SU-DHL-6 (cell line): ENCODE measurements at regions not wholly inside any gene's neighbourhood (a gene's known extent, or its start where the extent isn't known, plus 50 kb on each side); places are given as distances from the start of the nearest gene placed in this dataset.
"Not testable (repeated sequence)": the region's sequence is repeated elsewhere in the genome, so short reads cannot be mapped to it uniquely, and the experiment has no call there.

Experiments
- H2AFZ ChIP-seq: fragments of 200-600 bp; sonication (generic); 2 replicates; pipeline ENCODE4 v1.6.1; 2014; ENCODE audit warnings: low read depth, mild to moderate bottlenecking, moderate library complexity, mixed read lengths, antibody characterized with exemption, low read length; ENCODE audit not compliant: severe bottlenecking
- H3F3A ChIP-seq: fragments of 200-600 bp; shearing (Covaris generic); 2 replicates; pipeline ENCODE4 v1.6.0; 2016; ENCODE audit warnings: antibody characterized with exemption, mild to moderate bottlenecking; ENCODE audit not compliant: insufficient read depth
- H3K27ac ChIP-seq: fragments of 200-600 bp; sonication (generic); 2 replicates; pipeline ENCODE4 v1.5.1; 2016; ENCODE audit warnings: low read depth, mild to moderate bottlenecking, low read length, moderate library complexity, mixed read lengths
- H3K27me3 ChIP-seq: fragments of 200-600 bp; sonication (generic), shearing (Covaris generic); 2 replicates; pipeline ENCODE4 v1.6.0; 2014; ENCODE audit warnings: mild to moderate bottlenecking, low read length
- H3K36me3 ChIP-seq: fragments of 200-600 bp; sonication (generic); 2 replicates; pipeline ENCODE4 v1.6.1; 2014; ENCODE audit warnings: mild to moderate bottlenecking, low read length, mixed read lengths
- H3K4me2 ChIP-seq: fragments of 300-600, 200-600 bp; shearing (Covaris generic), sonication (generic); 2 replicates; pipeline ENCODE4 v1.6.0; 2014; ENCODE audit warnings: low read length, low read depth, mild to moderate bottlenecking; ENCODE audit not compliant: poor library complexity, severe bottlenecking
- H3K4me3 ChIP-seq: fragments of 200-600 bp; sonication (generic); 2 replicates; pipeline ENCODE4 v1.5.1; 2014; ENCODE audit warnings: antibody characterized with exemption, low read length, mild to moderate bottlenecking, mixed read lengths; ENCODE audit not compliant: insufficient read depth, poor library complexity, severe bottlenecking
- H3K79me2 ChIP-seq: fragments of 200-600 bp; sonication (generic); 2 replicates; pipeline ENCODE4 v1.6.1; 2014; ENCODE audit warnings: mild to moderate bottlenecking, low read length, moderate library complexity; ENCODE audit not compliant: insufficient read depth
- H3K9ac ChIP-seq: fragments of 200-600 bp; sonication (generic); 2 replicates; pipeline ENCODE4 v1.7.0; 2014; ENCODE audit warnings: mild to moderate bottlenecking, low read length
- H3K9me2 ChIP-seq: fragments of 200-600 bp; sonication (generic); replicated peaks from 2 replicates; pipeline ENCODE4 v1.6.1; 2014; ENCODE audit warnings: low read length; ENCODE audit not compliant: insufficient read depth
- H3K9me3 ChIP-seq: fragments of 200-600 bp; sonication (generic); 2 replicates; pipeline ENCODE4 v1.6.1; 2014; ENCODE audit warnings: low read length, mixed read lengths; ENCODE audit not compliant: insufficient read depth
- H4K20me1 ChIP-seq: fragments of 200-600 bp; sonication (generic); 2 replicates; pipeline ENCODE4 v1.6.1; 2014; ENCODE audit warnings: low read depth, mild to moderate bottlenecking, antibody characterized with exemption, low read length, moderate library complexity, mixed read lengths
- CTCF ChIP-seq: fragments of 200-600 bp; sonication (generic); IDR thresholded peaks from one replicate; pipeline ENCODE4 v1.5.1; 2017; ENCODE audit warnings: antibody characterized with exemption, mild to moderate bottlenecking, low read length, moderate library complexity; ENCODE audit not compliant: insufficient read depth, poor library complexity, severe bottlenecking
- EZH2phosphoT487 ChIP-seq: fragments of 200-600 bp; sonication (generic), shearing (Covaris generic); conservative IDR thresholded peaks from 2 replicates; pipeline ENCODE4 v1.6.1; 2018; ENCODE audit warnings: mild to moderate bottlenecking, antibody characterized with exemption, low read length, moderate library complexity, mixed read lengths

- Histone ChIP-seq H4K20me1 (no peaks in the 10 kb centered on the region), H3F3A (no peaks in the 10 kb centered on the region), H3K27me3 (no peaks in the 10 kb centered on the region), H3K27ac (no peak overlapping the region), H3K4me3 (no peak overlapping the region), H2AFZ (no peak overlapping the region), H3K9me2 (no peaks in the 10 kb centered on the region), H3K4me2 (no peak overlapping the region), H3K9me3 (no peaks in the 10 kb centered on the region), H3K79me2 (no peaks in the 10 kb centered on the region), H3K9ac (no peak overlapping the region), H3K36me3 (no peaks in the 10 kb centered on the region)
- no peak for TF ChIP-seq CTCF
- TF ChIP-seq EZH2phosphoT487 = no peak
These were observed 54.9 kb upstream of the PDE3B start for GRCh38 chr11:14588681-14589080.

GRCh38 chr11:14589421-14589820, 54.2 kb upstream of the PDE3B start:
- H3K27ac ChIP-seq = no peak overlapping the region
- no peak overlapping the region for H3K4me2 ChIP-seq
- H3K79me2 ChIP-seq = no peaks in the 10 kb centered on the region
- H3K9me3 ChIP-seq = no peaks in the 10 kb centered on the region
- no peak overlapping the region for H3K9ac ChIP-seq
- no peaks in the 10 kb centered on the region for H3K36me3 ChIP-seq
- no peak for TF ChIP-seq CTCF
- TF ChIP-seq EZH2phosphoT487 = no peak
- no peaks in the 10 kb centered on the region for H3K27me3 ChIP-seq
- H3K9me2 ChIP-seq = no peaks in the 10 kb centered on the region
- H2AFZ ChIP-seq = no peak overlapping the region
- no peaks in the 10 kb centered on the region for H3F3A ChIP-seq
- no peaks in the 10 kb centered on the region for H4K20me1 ChIP-seq
- no peak overlapping the region for H3K4me3 ChIP-seq

GRCh38 chr11:14591046-14591445, 52.6 kb upstream of the PDE3B start:
- not testable (repeated sequence) for H4K20me1 ChIP-seq, H3K36me3 ChIP-seq, H3K9me3 ChIP-seq, H3K4me3 ChIP-seq, H3K4me2 ChIP-seq, H3K9me2 ChIP-seq, H3K27me3 ChIP-seq, H3K79me2 ChIP-seq, H2AFZ ChIP-seq, H3K27ac ChIP-seq, H3F3A ChIP-seq, H3K9ac ChIP-seq

GRCh38 chr11:14593671-14594070, 49.9 kb upstream of the PDE3B start:
- Histone ChIP-seq H3K4me3 (no peak overlapping the region), H4K20me1 (no peaks in the 10 kb centered on the region), H3F3A (no peaks in the 10 kb centered on the region), H3K4me2 (no peak overlapping the region), H3K79me2 (no peaks in the 10 kb centered on the region), H2AFZ (no peak overlapping the region), H3K27me3 (no peaks in the 10 kb centered on the region), H3K9ac (no peak overlapping the region), H3K9me3 (no peaks in the 10 kb centered on the region), H3K36me3 (no peaks in the 10 kb centered on the region), H3K27ac (no peak overlapping the region), H3K9me2 (no peaks in the 10 kb centered on the region)
- TF ChIP-seq EZH2phosphoT487 (no peak), CTCF (no peak)
